Muscle layer of duodenum (tissue), 2 donors: ENCODE measurements at regions not wholly inside any gene's neighbourhood (a gene's known extent, or its start where the extent isn't known, plus 50 kb on each side); places are given as distances from the start of the nearest gene placed in this dataset.
"Not testable (repeated sequence)": the region's sequence is repeated elsewhere in the genome, so short reads cannot be mapped to it uniquely, and the experiment has no call there.

Source experiments
- H3K27ac ChIP-seq: one replicate; pipeline ENCODE4 v1.7.0; 2013; ENCODE audit warnings: mild to moderate bottlenecking, low read length
- H3K27me3 ChIP-seq: one replicate; pipeline ENCODE4 v1.7.0; 2013; ENCODE audit warnings: low read depth, mild to moderate bottlenecking, control low read depth, low read length
- H3K36me3 ChIP-seq, 2 donors: one replicate each; pipeline ENCODE4 v1.7.0; 2013; ENCODE audit warnings: low read length in 2 of 2, control low read depth in 1 of 2, mild to moderate bottlenecking in 1 of 2; ENCODE audit not compliant: insufficient read depth in 2 of 2, control insufficient read depth in 1 of 2
- H3K4me1 ChIP-seq, 2 donors: one replicate each; pipeline ENCODE4 v1.7.0; 2013; ENCODE audit warnings: low read length in 2 of 2, mild to moderate bottlenecking in 2 of 2, control low read depth in 1 of 2, moderate library complexity in 1 of 2; ENCODE audit not compliant: insufficient read depth in 2 of 2, control insufficient read depth in 1 of 2
- H3K4me3 ChIP-seq, 2 donors: one replicate each; pipeline ENCODE4 v1.7.0; 2013; ENCODE audit warnings: low read length in 2 of 2, low read depth in 1 of 2, mild to moderate bottlenecking in 1 of 2
- H3K9me3 ChIP-seq, 2 donors: one replicate each; pipeline ENCODE4 v1.7.0; 2013; ENCODE audit warnings: low read length in 2 of 2, control low read depth in 1 of 2, mild to moderate bottlenecking in 1 of 2; ENCODE audit not compliant: control insufficient read depth in 1 of 2
- donor health status: healthy.

DNA sequence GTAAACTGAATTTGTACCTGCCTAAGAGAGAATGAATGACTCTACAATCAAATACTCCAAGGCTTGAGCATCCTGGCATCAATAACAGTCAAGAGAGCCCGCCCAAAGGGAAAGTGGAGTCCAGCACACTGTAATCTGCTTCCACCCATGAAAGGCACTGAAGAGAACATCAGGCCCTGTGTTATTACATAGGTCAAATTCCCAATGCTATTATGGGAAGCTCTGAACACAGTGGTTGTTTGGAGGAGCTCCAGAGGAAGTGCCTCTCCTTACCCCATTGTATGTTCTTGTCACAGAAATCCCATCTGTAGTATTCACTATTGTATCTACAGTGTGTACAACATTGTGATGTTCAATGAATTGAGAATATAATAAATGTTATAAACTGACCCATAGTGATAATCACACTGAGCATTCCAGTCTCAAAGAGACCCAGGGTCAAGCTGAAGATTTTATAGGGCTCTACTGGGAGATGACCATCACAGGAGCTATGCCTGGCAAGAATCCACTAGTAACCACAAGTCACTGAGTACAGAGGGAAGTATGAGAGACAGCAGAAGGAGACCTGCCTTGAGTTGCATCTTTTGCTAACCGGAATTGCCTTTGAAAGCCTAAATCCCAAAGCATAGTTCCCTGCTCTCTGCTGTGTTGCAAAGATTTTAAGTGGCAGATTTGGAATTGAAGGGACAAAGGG is 446.7 kb downstream of the GJA1 start:
- no peaks in the 10 kb centered on the region for H3K36me3 ChIP-seq
- no peak overlapping the region for H3K27ac ChIP-seq
- no peaks in the 10 kb centered on the region for H3K4me1 ChIP-seq
- no peaks in the 10 kb centered on the region for H3K9me3 ChIP-seq
- no peaks in the 10 kb centered on the region for H3K27me3 ChIP-seq
- H3K4me3 ChIP-seq = no peak overlapping the region

DNA sequence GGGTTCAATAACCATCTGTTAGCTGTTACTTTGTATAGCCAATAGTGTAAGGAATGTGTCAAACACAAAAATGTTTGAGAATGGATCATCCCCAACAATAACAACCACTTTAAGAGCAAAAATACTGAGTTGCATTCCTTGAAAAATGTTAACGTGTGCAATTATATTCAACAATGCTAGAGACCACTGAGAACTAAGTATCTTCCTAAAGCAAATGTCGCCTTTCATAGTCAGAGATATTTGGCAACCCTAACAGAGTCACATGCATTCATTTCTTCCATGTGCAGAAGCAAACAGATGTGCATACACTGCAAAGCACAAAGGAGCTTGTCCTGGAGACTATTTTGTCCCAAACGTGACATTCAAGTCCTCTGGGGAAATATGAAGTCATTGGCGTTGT is 448.6 kb downstream of the GJA1 start:
- no peak overlapping the region for H3K4me3 ChIP-seq
- H3K27me3 ChIP-seq = no peaks in the 10 kb centered on the region
- H3K27ac ChIP-seq = no peak overlapping the region
- no peaks in the 10 kb centered on the region for H3K4me1 ChIP-seq
- H3K36me3 ChIP-seq = no peaks in the 10 kb centered on the region
- no peaks in the 10 kb centered on the region for H3K9me3 ChIP-seq

DNA sequence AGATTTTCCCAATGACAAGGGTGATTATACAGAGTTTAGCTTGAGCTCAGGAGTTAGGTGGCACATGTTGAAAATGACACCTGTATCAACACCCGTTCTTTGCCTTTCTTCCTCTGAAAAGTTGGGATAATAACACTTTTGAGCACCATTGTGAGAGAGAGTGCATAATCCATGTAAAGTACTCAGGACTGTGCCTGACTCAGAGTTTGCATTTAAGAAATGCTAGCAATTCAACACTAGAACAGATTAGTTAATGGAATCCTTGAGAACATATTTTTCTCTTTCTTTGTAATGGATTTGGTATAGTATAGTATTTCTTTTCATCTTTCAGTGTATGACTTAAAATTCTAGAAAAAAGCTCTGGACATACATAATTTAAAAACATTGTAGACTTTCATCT is 449.2 kb downstream of the GJA1 start:
- H3K9me3 ChIP-seq = no peaks in the 10 kb centered on the region
- H3K27ac ChIP-seq = no peak overlapping the region
- no peaks in the 10 kb centered on the region for H3K36me3 ChIP-seq
- H3K27me3 ChIP-seq = no peaks in the 10 kb centered on the region
- H3K4me1 ChIP-seq = no peaks in the 10 kb centered on the region
- no peak overlapping the region for H3K4me3 ChIP-seq

DNA sequence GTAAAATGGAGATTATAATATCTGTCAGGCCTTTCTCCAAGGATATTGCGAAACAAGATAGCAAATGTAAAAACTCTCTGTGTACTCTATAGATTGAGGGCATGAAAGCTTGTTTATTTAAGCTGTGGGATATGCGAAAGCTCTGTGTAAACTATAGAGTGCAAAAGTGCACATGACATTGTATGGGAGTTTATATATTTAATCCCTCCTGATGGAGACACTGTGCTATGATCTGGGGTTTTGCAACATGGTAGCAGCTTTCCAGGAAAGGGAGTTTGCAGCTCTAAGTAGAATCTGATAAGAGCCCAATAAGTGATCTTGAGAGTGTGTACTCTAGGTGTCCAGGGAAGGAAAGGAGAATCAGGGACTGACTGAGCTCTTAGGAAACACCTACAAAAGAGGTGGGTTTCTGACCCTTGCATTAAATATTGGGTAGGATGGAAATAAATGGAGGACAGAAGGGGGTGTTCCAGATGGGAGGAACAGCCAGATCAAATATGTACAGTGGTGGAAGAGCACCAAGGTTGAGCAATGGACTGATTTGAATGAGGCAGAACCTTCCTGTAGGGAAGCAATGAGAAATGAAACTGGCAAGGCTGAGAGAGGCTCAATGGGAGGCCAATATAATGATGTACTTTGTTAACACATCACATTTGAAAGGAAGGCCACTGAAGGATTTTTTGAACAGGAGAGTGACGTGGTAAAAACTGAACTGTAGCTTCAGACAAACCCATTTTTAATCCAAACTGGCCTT is 450.1 kb downstream of the GJA1 start:
- no peaks in the 10 kb centered on the region for H3K36me3 ChIP-seq
- H3K4me1 ChIP-seq = no peaks in the 10 kb centered on the region
- H3K9me3 ChIP-seq = no peaks in the 10 kb centered on the region
- no peaks in the 10 kb centered on the region for H3K27me3 ChIP-seq
- no peak overlapping the region for H3K4me3 ChIP-seq
- no peak overlapping the region for H3K27ac ChIP-seq

DNA sequence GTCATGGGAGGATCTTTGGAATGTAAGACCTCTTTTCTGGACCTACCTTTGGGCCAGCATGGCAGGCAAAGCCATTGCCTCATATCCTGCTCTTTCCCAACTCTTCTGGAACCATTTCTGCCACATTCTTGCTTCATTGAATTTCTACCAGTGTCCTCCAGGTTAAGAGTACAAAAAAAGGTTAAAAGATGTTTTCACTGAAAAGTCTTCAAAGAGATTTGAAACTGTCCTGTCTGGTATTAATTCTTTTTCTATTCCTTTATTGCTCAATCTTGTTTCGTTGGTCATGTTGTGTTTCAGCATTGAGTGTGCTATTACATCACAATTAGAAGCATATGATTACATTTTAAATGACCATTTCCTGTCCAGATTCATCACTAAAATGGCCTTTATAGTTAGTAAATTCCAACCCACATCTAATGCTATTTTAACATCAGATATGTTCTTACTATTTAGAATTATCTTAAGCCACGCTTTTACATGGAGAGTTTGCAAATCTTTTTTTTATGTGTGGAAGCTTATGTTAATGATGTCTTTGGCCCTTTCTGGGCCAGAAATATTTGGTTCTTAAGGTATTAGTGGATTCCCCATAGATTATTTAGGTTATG is 450.9 kb downstream of the GJA1 start:
- no peaks in the 10 kb centered on the region for H3K9me3 ChIP-seq
- H3K36me3 ChIP-seq = no peaks in the 10 kb centered on the region
- no peak overlapping the region for H3K27ac ChIP-seq
- no peaks in the 10 kb centered on the region for H3K27me3 ChIP-seq
- no peaks in the 10 kb centered on the region for H3K4me1 ChIP-seq
- H3K4me3 ChIP-seq = no peak overlapping the region

DNA sequence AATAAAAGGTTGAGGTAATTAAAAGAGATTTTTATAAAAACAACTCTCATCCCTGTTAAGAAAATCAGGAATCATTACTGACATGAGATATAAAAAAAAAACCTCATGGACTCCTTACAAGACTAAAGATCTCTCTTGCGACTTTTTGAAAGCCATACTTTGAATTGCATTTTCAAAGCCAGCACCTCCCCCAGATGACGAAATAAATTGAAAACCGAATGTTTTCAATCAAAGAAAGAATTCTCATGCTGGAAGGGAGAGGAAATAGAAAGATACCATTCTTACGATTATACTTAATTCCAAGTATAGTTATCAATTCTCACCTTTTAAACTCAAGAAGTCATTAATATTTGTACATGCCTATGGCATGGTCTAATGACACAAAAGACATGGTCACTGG is 452.3 kb downstream of the GJA1 start:
- Histone ChIP-seq H3K4me3 (no peak overlapping the region), H3K9me3 (no peaks in the 10 kb centered on the region), H3K27me3 (no peaks in the 10 kb centered on the region), H3K4me1 (no peaks in the 10 kb centered on the region), H3K36me3 (no peaks in the 10 kb centered on the region), H3K27ac (no peak overlapping the region)

DNA sequence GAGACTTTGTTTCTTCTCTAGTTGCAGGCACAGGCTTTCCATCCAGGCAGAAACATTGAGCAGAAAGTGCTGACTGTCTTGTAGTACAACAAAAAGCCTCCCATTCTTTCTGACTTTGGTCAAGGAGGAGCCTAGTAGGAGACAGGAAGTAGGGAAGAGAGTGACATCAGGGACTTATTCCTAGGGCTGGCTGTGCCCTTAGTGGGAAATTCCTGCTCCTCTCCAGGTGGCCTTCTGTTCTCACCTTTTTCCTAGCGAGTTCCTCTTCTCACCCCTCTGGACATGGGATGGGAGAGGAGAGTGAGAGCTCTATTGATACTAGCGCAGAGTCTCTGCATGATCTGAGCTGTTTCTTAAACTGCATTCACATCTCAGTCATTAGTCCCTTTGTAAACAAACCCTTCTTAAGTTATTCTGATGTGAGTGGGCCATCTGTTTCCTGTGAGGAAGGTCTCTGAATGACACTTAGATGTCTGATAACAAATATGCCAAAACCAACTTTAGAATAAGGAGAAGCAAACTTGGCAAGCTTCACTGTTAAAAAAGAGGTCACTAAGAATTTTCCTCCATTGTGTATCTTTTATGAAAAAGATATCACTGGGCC is 455.0 kb downstream of the GJA1 start:
- no peaks in the 10 kb centered on the region for H3K27me3 ChIP-seq
- no peak overlapping the region for H3K27ac ChIP-seq
- H3K9me3 ChIP-seq = no peaks in the 10 kb centered on the region
- no peaks in the 10 kb centered on the region for H3K4me1 ChIP-seq
- H3K36me3 ChIP-seq = no peaks in the 10 kb centered on the region
- no peak overlapping the region for H3K4me3 ChIP-seq

DNA sequence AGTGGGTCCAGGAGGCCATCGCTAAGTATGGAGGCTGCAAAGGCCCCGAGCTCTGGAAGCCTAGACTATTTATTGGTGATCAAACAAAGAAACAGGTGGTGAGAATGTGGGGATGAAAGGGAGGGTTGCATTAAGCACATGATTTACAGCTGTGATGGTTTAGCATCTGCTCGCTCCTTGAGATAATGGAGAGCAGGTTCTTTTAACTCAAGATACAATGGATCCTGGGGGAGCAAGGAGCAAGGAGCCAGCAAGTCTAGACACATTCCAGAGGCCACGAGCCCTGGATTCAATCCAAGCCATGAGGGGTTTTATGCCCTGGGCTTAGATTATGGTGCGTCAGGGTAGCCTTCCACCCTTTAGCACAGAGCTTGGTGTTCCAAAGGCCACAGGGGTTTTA is 460.3 kb downstream of the GJA1 start:
- not testable (repeated sequence) for H3K27me3 ChIP-seq, H3K4me3 ChIP-seq, H3K9me3 ChIP-seq, H3K27ac ChIP-seq, H3K36me3 ChIP-seq, H3K4me1 ChIP-seq

DNA sequence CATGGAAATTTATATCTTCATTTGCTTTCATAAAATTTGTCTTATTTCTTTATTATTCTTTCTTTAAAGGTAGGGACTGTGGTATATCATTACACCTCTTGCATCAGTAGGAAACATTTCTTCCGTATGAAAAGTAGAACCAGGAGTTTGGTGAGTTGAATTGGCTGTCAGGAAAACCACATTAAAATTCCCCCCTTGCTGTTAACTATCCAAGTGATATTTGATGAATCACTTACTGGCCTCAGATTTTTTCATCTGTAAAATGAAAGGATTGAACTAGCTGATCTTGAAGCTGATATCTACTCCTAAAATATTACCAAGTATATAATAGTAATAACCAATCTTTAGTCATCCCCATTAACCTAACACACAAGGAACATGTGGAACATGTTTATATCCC is 460.9 kb downstream of the GJA1 start:
- peaks cover 0 to 13% of the 10 kb centered on the region in 2 donors for H3K4me1 ChIP-seq
- no peaks in the 10 kb centered on the region for H3K36me3 ChIP-seq
- H3K4me3 ChIP-seq = no peak overlapping the region
- no peak overlapping the region for H3K27ac ChIP-seq
- H3K27me3 ChIP-seq = no peaks in the 10 kb centered on the region
- no peaks in the 10 kb centered on the region for H3K9me3 ChIP-seq

DNA sequence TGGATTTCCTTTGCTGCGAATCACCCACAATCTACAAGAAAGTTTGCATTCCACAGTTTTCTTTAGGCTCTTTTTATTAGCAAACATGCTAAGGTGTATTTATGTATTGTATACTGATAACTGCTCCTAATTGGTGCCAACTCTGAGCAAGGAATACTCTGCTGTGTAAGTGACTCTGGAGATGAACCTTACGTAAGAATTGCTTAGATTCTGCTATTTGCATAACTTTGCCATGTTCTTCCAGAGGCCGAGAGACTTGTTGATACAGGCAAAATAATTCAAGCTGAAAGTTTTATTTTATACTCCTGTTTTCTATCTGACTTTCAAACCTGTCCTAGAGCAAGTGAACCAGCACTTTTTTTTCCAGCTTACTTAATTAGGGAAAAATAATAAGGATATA is 461.3 kb downstream of the GJA1 start:
- Histone ChIP-seq H3K36me3 (no peaks in the 10 kb centered on the region), H3K4me1 (peaks cover 0 to 13% of the 10 kb centered on the region in 2 donors), H3K27ac (no peak overlapping the region)

DNA sequence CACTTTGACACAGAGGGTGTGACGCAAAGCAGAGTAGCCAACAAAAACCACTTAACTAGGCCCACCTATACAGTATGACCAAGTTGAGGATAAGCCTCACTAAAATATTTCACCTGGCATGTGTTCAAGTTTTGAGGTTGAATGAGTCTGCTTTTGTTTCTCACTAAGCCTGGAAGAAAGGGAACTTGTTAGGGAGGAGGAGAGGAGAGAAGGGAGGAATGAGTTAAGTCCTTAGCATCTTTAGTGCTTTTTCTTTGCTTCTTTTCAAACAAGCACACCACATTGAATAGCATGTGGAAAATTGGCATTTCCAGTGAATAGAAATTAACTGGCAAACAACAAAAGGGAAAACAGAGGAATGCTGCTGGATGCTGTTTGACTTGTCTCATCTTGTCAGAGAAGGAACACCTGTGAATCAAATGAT is 461.9 kb downstream of the GJA1 start:
- Histone ChIP-seq H3K36me3 (no peaks in the 10 kb centered on the region), H3K9me3 (no peaks in the 10 kb centered on the region), H3K4me3 (no peak overlapping the region), H3K4me1 (peaks cover 0 to 13% of the 10 kb centered on the region in 2 donors), H3K27ac (no peak overlapping the region), H3K27me3 (no peaks in the 10 kb centered on the region)

More for the DNA sequence above, 461.3 kb downstream of the GJA1 start:
- Histone ChIP-seq H3K4me3 (no peak overlapping the region), H3K27me3 (no peaks in the 10 kb centered on the region), H3K9me3 (no peaks in the 10 kb centered on the region)
